ENCODE measurements at regions not wholly inside any gene's neighbourhood (a gene's known extent, or its start where the extent isn't known, plus 50 kb on each side); places are given as distances from the start of the nearest gene placed in this dataset.

DNA sequence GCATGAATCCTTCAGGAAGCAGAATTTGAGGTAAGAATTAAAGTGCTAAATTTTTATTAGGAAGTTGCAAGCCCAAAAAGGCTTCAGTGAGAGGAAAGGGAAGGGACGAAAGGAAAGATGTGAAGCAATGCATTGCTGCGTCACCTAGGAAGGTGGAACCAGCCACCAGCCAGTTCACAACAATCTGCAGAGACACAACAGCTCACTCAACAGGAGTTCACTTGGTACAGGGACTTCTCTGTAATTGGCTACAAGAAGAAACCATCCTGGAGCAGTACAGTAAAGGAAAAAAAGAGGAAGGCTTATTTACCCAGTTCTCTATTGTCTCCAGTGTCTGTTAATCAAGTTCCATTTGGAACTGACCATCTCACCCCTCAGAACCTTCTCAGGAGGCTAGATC lies 157.6 kb downstream of the HNRNPD start:
- POLR2A ChIA-PET, result no interaction called here
- no peaks in the 10 kb centered on the region for H3K36me3 ChIP-seq (replicated peaks in 1 of 2; ENCODE audit: control extremely low read depth in 1 of 2, control insufficient read depth in 1 of 2, extremely low read depth in 1 of 2, insufficient read depth in 2 of 2, low read length in 1 of 2)
- H3K4me3 Mint-ChIP-seq, result no peak overlapping the region
- peaks cover 0 to 8% of the 10 kb centered on the region in 2 donors for H3K4me1 ChIP-seq (ENCODE audit: control insufficient read depth in 2 of 2, insufficient read depth in 2 of 2, low read length in 2 of 2)
- WGBS (ENCODE audit: insufficient coverage), result no CpG with 5 or more reads among the region's 2 CpGs
- no peak overlapping the region for H3K4me3 ChIP-seq (ENCODE audit: control extremely low read depth in 1 of 5, extremely low read depth in 1 of 5, insufficient read depth in 1 of 5, low read depth in 2 of 5, low read length in 4 of 5)
- H3K9me3 ChIP-seq (ENCODE audit: control extremely low read depth in 1 of 3, control insufficient read depth in 2 of 3, insufficient read depth in 1 of 3, low read length in 2 of 3), result no peaks in the 10 kb centered on the region
- no peak for TF ChIP-seq EZH2 (IDR thresholded peaks at IDR 0.05; ENCODE audit: borderline replicate concordance, insufficient read depth, low read depth, low read length, poor library complexity, severe bottlenecking)
- TF ChIP-seq, protein P1, sequence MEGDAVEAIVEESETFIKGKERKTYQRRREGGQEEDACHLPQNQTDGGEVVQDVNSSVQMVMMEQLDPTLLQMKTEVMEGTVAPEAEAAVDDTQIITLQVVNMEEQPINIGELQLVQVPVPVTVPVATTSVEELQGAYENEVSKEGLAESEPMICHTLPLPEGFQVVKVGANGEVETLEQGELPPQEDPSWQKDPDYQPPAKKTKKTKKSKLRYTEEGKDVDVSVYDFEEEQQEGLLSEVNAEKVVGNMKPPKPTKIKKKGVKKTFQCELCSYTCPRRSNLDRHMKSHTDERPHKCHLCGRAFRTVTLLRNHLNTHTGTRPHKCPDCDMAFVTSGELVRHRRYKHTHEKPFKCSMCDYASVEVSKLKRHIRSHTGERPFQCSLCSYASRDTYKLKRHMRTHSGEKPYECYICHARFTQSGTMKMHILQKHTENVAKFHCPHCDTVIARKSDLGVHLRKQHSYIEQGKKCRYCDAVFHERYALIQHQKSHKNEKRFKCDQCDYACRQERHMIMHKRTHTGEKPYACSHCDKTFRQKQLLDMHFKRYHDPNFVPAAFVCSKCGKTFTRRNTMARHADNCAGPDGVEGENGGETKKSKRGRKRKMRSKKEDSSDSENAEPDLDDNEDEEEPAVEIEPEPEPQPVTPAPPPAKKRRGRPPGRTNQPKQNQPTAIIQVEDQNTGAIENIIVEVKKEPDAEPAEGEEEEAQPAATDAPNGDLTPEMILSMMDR (IDR thresholded peaks at IDR 0.05), result no peak
- intact Hi-C loops (cut with micrococcal nuclease), result loop anchor here (5.0 kb wide), 1 partner anchor 809 kb away; no protein-coding TSS in a partner anchor
- no peak overlapping the region for H3K4me2 ChIP-seq (replicated peaks; ENCODE audit: low read depth, low read length, poor library complexity, severe bottlenecking)
- no peak for DNase-seq
- H2AFZ ChIP-seq (ENCODE audit: insufficient read depth, low read depth, low read length, poor library complexity, severe bottlenecking), result no peak overlapping the region
- no peaks in the 10 kb centered on the region for H4K20me1 ChIP-seq (ENCODE audit: control insufficient read depth, insufficient read depth, low read length, poor library complexity, severe bottlenecking)
- no peaks in the 10 kb centered on the region for H3K27me3 ChIP-seq (replicated peaks in 1 of 4; ENCODE audit: control extremely low read depth in 1 of 4, control insufficient read depth in 3 of 4, insufficient read depth in 4 of 4, low read length in 3 of 4)
- H3K27me3 Mint-ChIP-seq, result no peaks in the 10 kb centered on the region
- no peaks in the 10 kb centered on the region for H3K9me3 Mint-ChIP-seq (ENCODE audit: insufficient read depth)
- H3K79me2 ChIP-seq (ENCODE audit: control insufficient read depth, insufficient read depth, low read length), result no peaks in the 10 kb centered on the region
- no peak for ATAC-seq (ENCODE audit: low read depth)
- H3K9ac ChIP-seq (ENCODE audit: low read length), result no peak overlapping the region
- H3K4me1 Mint-ChIP-seq, result peaks cover 4% of the 10 kb centered on the region
- CTCF ChIA-PET, result no interaction called here
- no peak overlapping the region for H3K27ac ChIP-seq (ENCODE audit: low read length in 2 of 2)
- H3K27ac Mint-ChIP-seq, result no peak overlapping the region

DNA sequence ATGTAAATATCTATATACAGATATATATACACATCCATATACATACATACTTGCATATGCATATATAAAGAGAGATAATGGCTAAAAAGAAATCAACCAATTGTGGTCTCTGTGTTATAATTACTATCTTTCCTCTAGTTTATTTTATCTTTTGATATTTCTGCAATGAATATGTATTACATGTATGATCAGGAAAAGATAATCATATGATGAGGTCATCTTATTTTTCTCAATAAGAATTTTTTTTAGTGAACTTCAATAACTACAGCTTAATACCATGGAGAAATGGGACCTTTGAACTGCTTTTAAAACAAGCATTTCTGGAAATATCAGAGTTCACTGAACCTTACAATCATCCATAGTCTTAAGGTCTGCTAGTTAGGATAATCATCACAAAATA lies 158.0 kb downstream of the HNRNPD start:
- Histone ChIP-seq H3K9me3 (ENCODE audit: control extremely low read depth in 1 of 3, control insufficient read depth in 2 of 3, insufficient read depth in 1 of 3, low read length in 2 of 3) (no peaks in the 10 kb centered on the region), H3K36me3 (replicated peaks in 1 of 2; ENCODE audit: control extremely low read depth in 1 of 2, control insufficient read depth in 1 of 2, extremely low read depth in 1 of 2, insufficient read depth in 2 of 2, low read length in 1 of 2) (no peaks in the 10 kb centered on the region), H3K9ac (ENCODE audit: low read length) (no peak overlapping the region), H3K79me2 (ENCODE audit: control insufficient read depth, insufficient read depth, low read length) (no peaks in the 10 kb centered on the region), H3K4me3 (ENCODE audit: control extremely low read depth in 1 of 5, extremely low read depth in 1 of 5, insufficient read depth in 1 of 5, low read depth in 2 of 5, low read length in 4 of 5) (no peak overlapping the region), H3K4me2 (replicated peaks; ENCODE audit: low read depth, low read length, poor library complexity, severe bottlenecking) (no peak overlapping the region), H3K27ac (ENCODE audit: low read length in 2 of 2) (no peak overlapping the region), H2AFZ (ENCODE audit: insufficient read depth, low read depth, low read length, poor library complexity, severe bottlenecking) (no peak overlapping the region), H4K20me1 (ENCODE audit: control insufficient read depth, insufficient read depth, low read length, poor library complexity, severe bottlenecking) (no peaks in the 10 kb centered on the region), H3K4me1 (ENCODE audit: control insufficient read depth in 2 of 2, insufficient read depth in 2 of 2, low read length in 2 of 2) (peaks cover 0 to 8% of the 10 kb centered on the region in 2 donors), H3K27me3 (replicated peaks in 1 of 4; ENCODE audit: control extremely low read depth in 1 of 4, control insufficient read depth in 3 of 4, insufficient read depth in 4 of 4, low read length in 3 of 4) (no peaks in the 10 kb centered on the region)
- POLR2A ChIA-PET, result no interaction called here
- no peaks in the 10 kb centered on the region for H3K27me3 Mint-ChIP-seq
- DNase-seq, result no peak
- no peaks in the 10 kb centered on the region for H3K9me3 Mint-ChIP-seq (ENCODE audit: insufficient read depth)
- CTCF ChIA-PET, result no interaction called here
- peaks cover 4% of the 10 kb centered on the region for H3K4me1 Mint-ChIP-seq
- no peak for TF ChIP-seq EZH2 (IDR thresholded peaks at IDR 0.05; ENCODE audit: borderline replicate concordance, insufficient read depth, low read depth, low read length, poor library complexity, severe bottlenecking)
- TF ChIP-seq, protein P1 (IDR thresholded peaks at IDR 0.05), result no peak
- no peak for ATAC-seq (ENCODE audit: low read depth)
- intact Hi-C loops (cut with micrococcal nuclease), result loop anchor here (5.0 kb wide), 1 partner anchor 808 kb away; no protein-coding TSS in a partner anchor
- H3K4me3 Mint-ChIP-seq, result no peak overlapping the region
- no peak overlapping the region for H3K27ac Mint-ChIP-seq
